T-helper 1 cell treated with Interleukin-12 subunit alpha and Interleukin-12 subunit beta and Interleukin-4 antibody, amounts not matched to agents 30 ng/mL and 1 ng/mL, for 36 hours (primary cell): ENCODE measurements at regions not wholly inside any gene's neighbourhood (a gene's known extent, or its start where the extent isn't known, plus 50 kb on each side); places are given as distances from the start of the nearest gene placed in this dataset.

ENCODE experiments used
- intact Hi-C: fragments of 100-400 bp; cut with micrococcal nuclease; formaldehyde crosslinking; loops from one replicate; pipeline ENCODE4 v1.15.1; 2024

GRCh38 chr11:104538313-104538712 lies 359.9 kb downstream of the CASP12 start:
- intact Hi-C loops: no loop called here

- intact Hi-C loops: loop anchor here (5.0 kb wide), 2 partner anchors 468 to 1328 kb away; no protein-coding TSS in a partner anchor
Observed at GRCh38 chr11:104534278-104534677, 364.0 kb downstream of the CASP12 start.

GRCh38 chr11:104531894-104532293 lies 366.4 kb downstream of the CASP12 start:
- intact Hi-C loops: loop anchor here (5.0 kb wide), 2 partner anchors 470 to 1330 kb away; no protein-coding TSS in a partner anchor

GRCh38 chr11:104531075-104531474 lies 367.1 kb upstream of the PDGFD start:
- intact Hi-C loops: loop anchor here (5.0 kb wide), 2 partner anchors 471 to 1331 kb away; no protein-coding TSS in a partner anchor

GRCh38 chr11:104529906-104530305 lies 366.0 kb upstream of the PDGFD start:
- intact Hi-C loops: loop anchor here (5.0 kb wide), 2 partner anchors 472 to 1332 kb away; no protein-coding TSS in a partner anchor

- intact Hi-C loops: no loop called here
Observed at GRCh38 chr11:104529213-104529612, 365.3 kb upstream of the PDGFD start.

- intact Hi-C loops: no loop called here
Observed at GRCh38 chr11:104526006-104526405, 362.1 kb upstream of the PDGFD start.

GRCh38 chr11:104525416-104525815 lies 361.5 kb upstream of the PDGFD start:
- intact Hi-C loops: no loop called here

- intact Hi-C loops: no loop called here
Observed at GRCh38 chr11:104524254-104524653, 360.3 kb upstream of the PDGFD start.

GRCh38 chr11:104523611-104524010 lies 359.7 kb upstream of the PDGFD start:
- intact Hi-C loops: no loop called here

GRCh38 chr11:104522650-104523049 lies 358.7 kb upstream of the PDGFD start:
- intact Hi-C loops: no loop called here

GRCh38 chr11:104522123-104522522 lies 358.2 kb upstream of the PDGFD start:
- intact Hi-C loops: no loop called here

- intact Hi-C loops: no loop called here
Observed at GRCh38 chr11:104510169-104510568, 346.2 kb upstream of the PDGFD start.

- intact Hi-C loops: no loop called here
Observed at GRCh38 chr11:104490182-104490581, 326.2 kb upstream of the PDGFD start.

GRCh38 chr11:104488561-104488960 lies 324.6 kb upstream of the PDGFD start:
- intact Hi-C loops: no loop called here

GRCh38 chr11:104487046-104487806 lies 323.3 kb upstream of the PDGFD start:
- intact Hi-C loops: no loop called here

GRCh38 chr11:104484804-104485554 lies 321.0 kb upstream of the PDGFD start:
- intact Hi-C loops: no loop called here

GRCh38 chr11:104476898-104477297 lies 313.0 kb upstream of the PDGFD start:
- intact Hi-C loops: no loop called here

GRCh38 chr11:104476454-104476853 lies 312.5 kb upstream of the PDGFD start:
- intact Hi-C loops: no loop called here

- intact Hi-C loops: no loop called here
Observed at GRCh38 chr11:104467404-104467803, 303.5 kb upstream of the PDGFD start.

GRCh38 chr11:104465321-104465720 lies 301.4 kb upstream of the PDGFD start:
- intact Hi-C loops: no loop called here

- intact Hi-C loops: no loop called here
Observed at GRCh38 chr11:104464691-104465090, 300.7 kb upstream of the PDGFD start.
